ENCODE measurements at regions not wholly inside any gene's neighbourhood (a gene's known extent, or its start where the extent isn't known, plus 50 kb on each side); places are given as distances from the start of the nearest gene placed in this dataset.

DNA sequence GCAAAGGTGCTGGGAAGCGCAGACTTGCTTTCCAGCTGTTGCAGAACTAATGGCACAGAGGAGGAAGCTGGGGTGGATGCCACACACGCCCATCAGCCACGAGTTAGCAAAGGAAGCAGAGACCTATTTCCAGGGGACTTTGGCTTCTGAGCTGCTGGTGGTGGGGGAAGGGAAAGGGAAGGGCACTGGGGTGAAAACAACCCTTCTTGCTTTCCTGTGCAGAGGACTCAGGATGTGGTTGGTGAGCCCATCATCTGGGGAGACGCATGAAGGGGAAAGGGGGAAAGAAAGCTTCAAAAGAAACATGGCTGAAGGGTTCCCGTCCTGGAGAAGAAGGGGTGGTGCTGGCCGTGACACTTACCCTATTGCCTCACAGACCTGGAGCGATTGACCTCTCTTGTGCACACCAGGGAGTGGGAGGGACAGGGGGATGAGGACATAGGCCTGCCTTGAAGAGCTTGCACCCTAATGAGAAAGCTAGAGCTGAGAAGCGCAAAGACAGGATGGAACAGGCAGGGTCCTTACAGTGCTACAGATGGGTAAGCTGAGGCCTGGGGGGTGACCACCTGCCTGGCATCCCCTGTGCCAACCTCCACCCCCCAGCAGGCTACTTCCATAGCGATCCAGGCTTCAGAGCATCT, 140.8 kb upstream of the RAB4A start (continued):
- TF ChIP-seq DMAP1 (CRISPR knock-in tag; IDR thresholded peaks at IDR 0.05) (peak; percentile 42; the same call in 1 of the 2 replicates), ZMYM4 (CRISPR knock-in tag; IDR thresholded peaks at IDR 0.05) (peak; percentile 64), POLR2AphosphoS5 (IDR thresholded peaks at IDR 0.05; ENCODE audit: low read depth, low read length) (no peak; the same call in 1 of the 2 replicates), ZMYM2 (CRISPR knock-in tag; IDR thresholded peaks at IDR 0.05) (peak; percentile 76; the same call in 1 of the 2 replicates), JUNB (CRISPR knock-in tag; IDR thresholded peaks at IDR 0.05; ENCODE audit: borderline replicate concordance) (no peak), ZSCAN21 (CRISPR knock-in tag; IDR thresholded peaks at IDR 0.05; ENCODE audit: borderline replicate concordance) (peak; percentile 72; the same call in 1 of the 2 replicates), ZNF737 (CRISPR knock-in tag; IDR thresholded peaks at IDR 0.05; ENCODE audit: borderline replicate concordance) (no peak; the same call in 1 of the 2 replicates), ZNF703 (CRISPR knock-in tag; IDR thresholded peaks at IDR 0.05; ENCODE audit: borderline replicate concordance) (0 out of 2 replicates have a peak, but pooled peaks have one; percentile 41), REXO4 (CRISPR knock-in tag; IDR thresholded peaks at IDR 0.05; ENCODE audit: borderline replicate concordance) (0 out of 2 replicates have a peak, but pooled peaks have one; percentile 32), ZNF263 (CRISPR knock-in tag; IDR thresholded peaks at IDR 0.05) (no peak), ZNF709 (CRISPR knock-in tag; IDR thresholded peaks at IDR 0.05) (no peak)
- TF ChIP-seq, protein P1, sequence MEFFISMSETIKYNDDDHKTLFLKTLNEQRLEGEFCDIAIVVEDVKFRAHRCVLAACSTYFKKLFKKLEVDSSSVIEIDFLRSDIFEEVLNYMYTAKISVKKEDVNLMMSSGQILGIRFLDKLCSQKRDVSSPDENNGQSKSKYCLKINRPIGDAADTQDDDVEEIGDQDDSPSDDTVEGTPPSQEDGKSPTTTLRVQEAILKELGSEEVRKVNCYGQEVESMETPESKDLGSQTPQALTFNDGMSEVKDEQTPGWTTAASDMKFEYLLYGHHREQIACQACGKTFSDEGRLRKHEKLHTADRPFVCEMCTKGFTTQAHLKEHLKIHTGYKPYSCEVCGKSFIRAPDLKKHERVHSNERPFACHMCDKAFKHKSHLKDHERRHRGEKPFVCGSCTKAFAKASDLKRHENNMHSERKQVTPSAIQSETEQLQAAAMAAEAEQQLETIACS (CRISPR knock-in tag; IDR thresholded peaks at IDR 0.05), result no peak
- TF ChIP-seq, protein P2, sequence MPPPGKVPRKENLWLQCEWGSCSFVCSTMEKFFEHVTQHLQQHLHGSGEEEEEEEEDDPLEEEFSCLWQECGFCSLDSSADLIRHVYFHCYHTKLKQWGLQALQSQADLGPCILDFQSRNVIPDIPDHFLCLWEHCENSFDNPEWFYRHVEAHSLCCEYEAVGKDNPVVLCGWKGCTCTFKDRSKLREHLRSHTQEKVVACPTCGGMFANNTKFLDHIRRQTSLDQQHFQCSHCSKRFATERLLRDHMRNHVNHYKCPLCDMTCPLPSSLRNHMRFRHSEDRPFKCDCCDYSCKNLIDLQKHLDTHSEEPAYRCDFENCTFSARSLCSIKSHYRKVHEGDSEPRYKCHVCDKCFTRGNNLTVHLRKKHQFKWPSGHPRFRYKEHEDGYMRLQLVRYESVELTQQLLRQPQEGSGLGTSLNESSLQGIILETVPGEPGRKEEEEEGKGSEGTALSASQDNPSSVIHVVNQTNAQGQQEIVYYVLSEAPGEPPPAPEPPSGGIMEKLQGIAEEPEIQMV (CRISPR knock-in tag; IDR thresholded peaks at IDR 0.05; ENCODE audit: low read depth), result no peak
- TF ChIP-seq, protein P3, sequence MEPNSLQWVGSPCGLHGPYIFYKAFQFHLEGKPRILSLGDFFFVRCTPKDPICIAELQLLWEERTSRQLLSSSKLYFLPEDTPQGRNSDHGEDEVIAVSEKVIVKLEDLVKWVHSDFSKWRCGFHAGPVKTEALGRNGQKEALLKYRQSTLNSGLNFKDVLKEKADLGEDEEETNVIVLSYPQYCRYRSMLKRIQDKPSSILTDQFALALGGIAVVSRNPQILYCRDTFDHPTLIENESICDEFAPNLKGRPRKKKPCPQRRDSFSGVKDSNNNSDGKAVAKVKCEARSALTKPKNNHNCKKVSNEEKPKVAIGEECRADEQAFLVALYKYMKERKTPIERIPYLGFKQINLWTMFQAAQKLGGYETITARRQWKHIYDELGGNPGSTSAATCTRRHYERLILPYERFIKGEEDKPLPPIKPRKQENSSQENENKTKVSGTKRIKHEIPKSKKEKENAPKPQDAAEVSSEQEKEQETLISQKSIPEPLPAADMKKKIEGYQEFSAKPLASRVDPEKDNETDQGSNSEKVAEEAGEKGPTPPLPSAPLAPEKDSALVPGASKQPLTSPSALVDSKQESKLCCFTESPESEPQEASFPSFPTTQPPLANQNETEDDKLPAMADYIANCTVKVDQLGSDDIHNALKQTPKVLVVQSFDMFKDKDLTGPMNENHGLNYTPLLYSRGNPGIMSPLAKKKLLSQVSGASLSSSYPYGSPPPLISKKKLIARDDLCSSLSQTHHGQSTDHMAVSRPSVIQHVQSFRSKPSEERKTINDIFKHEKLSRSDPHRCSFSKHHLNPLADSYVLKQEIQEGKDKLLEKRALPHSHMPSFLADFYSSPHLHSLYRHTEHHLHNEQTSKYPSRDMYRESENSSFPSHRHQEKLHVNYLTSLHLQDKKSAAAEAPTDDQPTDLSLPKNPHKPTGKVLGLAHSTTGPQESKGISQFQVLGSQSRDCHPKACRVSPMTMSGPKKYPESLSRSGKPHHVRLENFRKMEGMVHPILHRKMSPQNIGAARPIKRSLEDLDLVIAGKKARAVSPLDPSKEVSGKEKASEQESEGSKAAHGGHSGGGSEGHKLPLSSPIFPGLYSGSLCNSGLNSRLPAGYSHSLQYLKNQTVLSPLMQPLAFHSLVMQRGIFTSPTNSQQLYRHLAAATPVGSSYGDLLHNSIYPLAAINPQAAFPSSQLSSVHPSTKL (CRISPR knock-in tag; IDR thresholded peaks at IDR 0.05), result peak; percentile 80
- TF ChIP-seq, protein P4, sequence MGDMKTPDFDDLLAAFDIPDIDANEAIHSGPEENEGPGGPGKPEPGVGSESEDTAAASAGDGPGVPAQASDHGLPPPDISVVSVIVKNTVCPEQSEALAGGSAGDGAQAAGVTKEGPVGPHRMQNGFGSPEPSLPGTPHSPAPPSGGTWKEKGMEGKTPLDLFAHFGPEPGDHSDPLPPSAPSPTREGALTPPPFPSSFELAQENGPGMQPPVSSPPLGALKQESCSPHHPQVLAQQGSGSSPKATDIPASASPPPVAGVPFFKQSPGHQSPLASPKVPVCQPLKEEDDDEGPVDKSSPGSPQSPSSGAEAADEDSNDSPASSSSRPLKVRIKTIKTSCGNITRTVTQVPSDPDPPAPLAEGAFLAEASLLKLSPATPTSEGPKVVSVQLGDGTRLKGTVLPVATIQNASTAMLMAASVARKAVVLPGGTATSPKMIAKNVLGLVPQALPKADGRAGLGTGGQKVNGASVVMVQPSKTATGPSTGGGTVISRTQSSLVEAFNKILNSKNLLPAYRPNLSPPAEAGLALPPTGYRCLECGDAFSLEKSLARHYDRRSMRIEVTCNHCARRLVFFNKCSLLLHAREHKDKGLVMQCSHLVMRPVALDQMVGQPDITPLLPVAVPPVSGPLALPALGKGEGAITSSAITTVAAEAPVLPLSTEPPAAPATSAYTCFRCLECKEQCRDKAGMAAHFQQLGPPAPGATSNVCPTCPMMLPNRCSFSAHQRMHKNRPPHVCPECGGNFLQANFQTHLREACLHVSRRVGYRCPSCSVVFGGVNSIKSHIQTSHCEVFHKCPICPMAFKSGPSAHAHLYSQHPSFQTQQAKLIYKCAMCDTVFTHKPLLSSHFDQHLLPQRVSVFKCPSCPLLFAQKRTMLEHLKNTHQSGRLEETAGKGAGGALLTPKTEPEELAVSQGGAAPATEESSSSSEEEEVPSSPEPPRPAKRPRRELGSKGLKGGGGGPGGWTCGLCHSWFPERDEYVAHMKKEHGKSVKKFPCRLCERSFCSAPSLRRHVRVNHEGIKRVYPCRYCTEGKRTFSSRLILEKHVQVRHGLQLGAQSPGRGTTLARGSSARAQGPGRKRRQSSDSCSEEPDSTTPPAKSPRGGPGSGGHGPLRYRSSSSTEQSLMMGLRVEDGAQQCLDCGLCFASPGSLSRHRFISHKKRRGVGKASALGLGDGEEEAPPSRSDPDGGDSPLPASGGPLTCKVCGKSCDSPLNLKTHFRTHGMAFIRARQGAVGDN (CRISPR knock-in tag; IDR thresholded peaks at IDR 0.05), result peak; percentile 97
- TF ChIP-seq, protein P5, sequence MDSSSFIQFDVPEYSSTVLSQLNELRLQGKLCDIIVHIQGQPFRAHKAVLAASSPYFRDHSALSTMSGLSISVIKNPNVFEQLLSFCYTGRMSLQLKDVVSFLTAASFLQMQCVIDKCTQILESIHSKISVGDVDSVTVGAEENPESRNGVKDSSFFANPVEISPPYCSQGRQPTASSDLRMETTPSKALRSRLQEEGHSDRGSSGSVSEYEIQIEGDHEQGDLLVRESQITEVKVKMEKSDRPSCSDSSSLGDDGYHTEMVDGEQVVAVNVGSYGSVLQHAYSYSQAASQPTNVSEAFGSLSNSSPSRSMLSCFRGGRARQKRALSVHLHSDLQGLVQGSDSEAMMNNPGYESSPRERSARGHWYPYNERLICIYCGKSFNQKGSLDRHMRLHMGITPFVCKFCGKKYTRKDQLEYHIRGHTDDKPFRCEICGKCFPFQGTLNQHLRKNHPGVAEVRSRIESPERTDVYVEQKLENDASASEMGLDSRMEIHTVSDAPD (CRISPR knock-in tag; IDR thresholded peaks at IDR 0.05), result 0 out of 2 replicates have a peak, but pooled peaks have one; percentile 53

Data from HepG2 (cell line).